ENCODE measurements at regions not wholly inside any gene's neighbourhood (a gene's known extent, or its start where the extent isn't known, plus 50 kb on each side); places are given as distances from the start of the nearest gene placed in this dataset.

DNA sequence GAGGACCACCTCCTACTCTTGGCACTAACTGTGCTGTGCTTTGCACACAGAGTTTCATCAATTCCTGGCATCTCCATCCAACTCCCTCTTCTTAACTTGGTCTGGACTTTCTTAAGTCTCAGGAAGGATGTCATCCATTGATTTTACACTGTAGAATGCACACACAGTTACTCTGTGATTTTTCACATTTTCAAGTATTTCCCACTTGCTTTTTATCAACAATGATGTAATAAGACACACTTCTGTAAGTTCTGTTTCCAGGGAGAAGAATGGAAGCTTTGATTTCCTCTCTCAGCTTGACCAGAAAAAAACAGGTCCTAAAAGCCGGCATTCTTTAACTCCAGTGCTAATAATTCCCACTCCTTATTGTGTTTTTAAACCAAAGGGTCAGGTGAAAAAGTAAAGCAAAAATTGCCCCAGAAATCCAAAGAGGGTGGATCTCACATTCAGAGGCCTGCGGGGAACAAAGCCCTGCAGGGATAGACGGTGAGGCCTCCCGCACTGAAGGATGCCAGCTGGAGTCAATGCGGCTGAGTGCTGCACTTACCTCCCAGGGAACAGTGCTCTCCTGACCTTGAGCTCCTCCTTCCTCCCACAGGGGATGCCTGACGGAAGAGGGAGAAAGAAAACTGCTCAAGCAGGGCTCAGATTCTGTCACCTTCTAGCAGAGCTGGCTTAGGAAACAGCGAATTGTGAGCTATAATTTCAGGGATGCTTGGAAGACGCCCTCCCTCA lies 83.1 kb downstream of the PDCL3 start:
- TF ChIP-seq, protein P1, sequence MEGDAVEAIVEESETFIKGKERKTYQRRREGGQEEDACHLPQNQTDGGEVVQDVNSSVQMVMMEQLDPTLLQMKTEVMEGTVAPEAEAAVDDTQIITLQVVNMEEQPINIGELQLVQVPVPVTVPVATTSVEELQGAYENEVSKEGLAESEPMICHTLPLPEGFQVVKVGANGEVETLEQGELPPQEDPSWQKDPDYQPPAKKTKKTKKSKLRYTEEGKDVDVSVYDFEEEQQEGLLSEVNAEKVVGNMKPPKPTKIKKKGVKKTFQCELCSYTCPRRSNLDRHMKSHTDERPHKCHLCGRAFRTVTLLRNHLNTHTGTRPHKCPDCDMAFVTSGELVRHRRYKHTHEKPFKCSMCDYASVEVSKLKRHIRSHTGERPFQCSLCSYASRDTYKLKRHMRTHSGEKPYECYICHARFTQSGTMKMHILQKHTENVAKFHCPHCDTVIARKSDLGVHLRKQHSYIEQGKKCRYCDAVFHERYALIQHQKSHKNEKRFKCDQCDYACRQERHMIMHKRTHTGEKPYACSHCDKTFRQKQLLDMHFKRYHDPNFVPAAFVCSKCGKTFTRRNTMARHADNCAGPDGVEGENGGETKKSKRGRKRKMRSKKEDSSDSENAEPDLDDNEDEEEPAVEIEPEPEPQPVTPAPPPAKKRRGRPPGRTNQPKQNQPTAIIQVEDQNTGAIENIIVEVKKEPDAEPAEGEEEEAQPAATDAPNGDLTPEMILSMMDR (IDR thresholded peaks at IDR 0.05; ENCODE audit: insufficient read depth, low read depth, low read length), result no peak
- TF ChIP-seq EZH2 (IDR thresholded peaks at IDR 0.05; ENCODE audit: insufficient read depth, low read length), result no peak
- Mint-ChIP-seq H3K4me3 (ENCODE audit: unreplicated experiment) (no peak overlapping the region), H3K36me3 (ENCODE audit: low read depth, unreplicated experiment) (peaks cover 2% of the 10 kb centered on the region), H3K27me3 (ENCODE audit: low read depth, unreplicated experiment) (no peaks in the 10 kb centered on the region), H3K27ac (ENCODE audit: unreplicated experiment) (no peak overlapping the region), H3K9me3 (ENCODE audit: unreplicated experiment) (peaks cover 16% of the 10 kb centered on the region), H3K4me1 (ENCODE audit: low read depth, unreplicated experiment) (peaks cover 6% of the 10 kb centered on the region)
- Histone ChIP-seq H3K4me2 (ENCODE audit: low read length) (no peak overlapping the region), H3K79me2 (ENCODE audit: insufficient read depth, low read length) (no peaks in the 10 kb centered on the region), H3K9ac (ENCODE audit: low read length) (no peak overlapping the region), H3K36me3 (ENCODE audit: insufficient read depth, low read length) (no peaks in the 10 kb centered on the region), H4K20me1 (ENCODE audit: insufficient read depth, low read length) (no peaks in the 10 kb centered on the region), H3K4me1 (ENCODE audit: insufficient read depth, low read length) (no peaks in the 10 kb centered on the region), H3K9me3 (ENCODE audit: insufficient read depth, low read depth, low read length) (peaks cover 4% of the 10 kb centered on the region), H2AFZ (ENCODE audit: low read depth, low read length) (no peak overlapping the region), H3K4me3 (ENCODE audit: insufficient read depth, low read depth, low read length) (no peak overlapping the region), H3K27me3 (ENCODE audit: insufficient read depth, low read length) (peaks cover 7% of the 10 kb centered on the region), H3K27ac (ENCODE audit: low read depth, low read length) (no peak overlapping the region)
- FAIRE-seq (no peak), DNase-seq (ENCODE audit: low read depth) (no peak)

DNA sequence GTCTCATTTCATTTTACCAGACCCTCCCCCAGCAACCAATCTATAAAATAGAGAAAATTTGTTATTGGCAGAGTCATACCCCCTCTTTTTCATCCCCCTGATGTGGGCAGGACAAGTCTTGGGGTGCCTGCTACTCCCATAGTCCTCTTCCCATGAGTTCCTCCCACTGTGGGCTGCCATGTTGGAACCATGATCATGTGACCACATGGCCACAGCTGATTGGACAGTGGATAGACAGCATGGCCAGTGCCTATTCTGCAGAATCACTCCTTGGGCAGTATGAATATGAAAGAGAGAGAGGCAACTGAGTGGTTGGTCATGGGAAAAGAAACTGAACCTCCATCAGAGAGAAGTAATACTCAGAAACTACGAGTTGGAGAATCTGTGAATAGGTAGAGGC lies 84.9 kb downstream of the PDCL3 start:
- TF ChIP-seq, protein P1 (IDR thresholded peaks at IDR 0.05; ENCODE audit: insufficient read depth, low read depth, low read length), result no peak
- no peak for TF ChIP-seq EZH2 (IDR thresholded peaks at IDR 0.05; ENCODE audit: insufficient read depth, low read length)
- DNase-seq (ENCODE audit: low read depth), result no peak
- H3K9me3 ChIP-seq (ENCODE audit: insufficient read depth, low read depth, low read length), result peaks cover 4% of the 10 kb centered on the region
- no peak overlapping the region for H3K27ac ChIP-seq (ENCODE audit: low read depth, low read length)
- no peaks in the 10 kb centered on the region for H3K79me2 ChIP-seq (ENCODE audit: insufficient read depth, low read length)
- no peaks in the 10 kb centered on the region for H3K27me3 ChIP-seq (ENCODE audit: insufficient read depth, low read length)
- no peak overlapping the region for H3K27ac Mint-ChIP-seq (ENCODE audit: unreplicated experiment)
- peaks cover 2% of the 10 kb centered on the region for H3K36me3 Mint-ChIP-seq (ENCODE audit: low read depth, unreplicated experiment)
- H2AFZ ChIP-seq (ENCODE audit: low read depth, low read length), result no peak overlapping the region
- no peak overlapping the region for H3K4me3 ChIP-seq (ENCODE audit: insufficient read depth, low read depth, low read length)
- peaks cover 2% of the 10 kb centered on the region for H3K4me1 Mint-ChIP-seq (ENCODE audit: low read depth, unreplicated experiment)
- H3K27me3 Mint-ChIP-seq (ENCODE audit: low read depth, unreplicated experiment), result peaks cover 5% of the 10 kb centered on the region
- no peaks in the 10 kb centered on the region for H3K4me1 ChIP-seq (ENCODE audit: insufficient read depth, low read length)
- no peaks in the 10 kb centered on the region for H4K20me1 ChIP-seq (ENCODE audit: insufficient read depth, low read length)
- no peaks in the 10 kb centered on the region for H3K36me3 ChIP-seq (ENCODE audit: insufficient read depth, low read length)
- no peak overlapping the region for H3K4me2 ChIP-seq (ENCODE audit: low read length)
- peaks cover 16% of the 10 kb centered on the region for H3K9me3 Mint-ChIP-seq (ENCODE audit: unreplicated experiment)
- no peak overlapping the region for H3K4me3 Mint-ChIP-seq (ENCODE audit: unreplicated experiment)
- no peak for FAIRE-seq
- H3K9ac ChIP-seq (ENCODE audit: low read length), result no peak overlapping the region

DNA sequence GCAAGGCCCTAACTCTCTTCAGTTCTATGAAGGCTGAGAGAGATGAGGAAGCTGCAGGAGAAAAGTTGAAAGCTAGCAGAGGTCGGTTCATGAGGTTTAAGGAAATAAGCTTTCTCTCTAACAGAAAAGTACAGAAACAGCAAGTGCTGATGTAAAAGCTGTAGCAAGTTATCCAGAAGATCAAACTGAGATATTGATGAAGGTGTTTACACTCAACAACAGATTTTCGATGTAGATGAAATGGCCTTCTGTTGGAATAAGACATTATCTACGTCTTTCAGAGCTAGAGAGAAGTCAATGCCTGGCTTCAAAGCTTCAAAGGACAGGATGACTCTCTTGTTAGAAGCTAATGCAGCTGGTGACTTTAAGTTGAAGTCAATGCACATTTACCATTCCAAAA lies 87.4 kb downstream of the PDCL3 start:
- peaks cover 18% of the 10 kb centered on the region for H3K9me3 Mint-ChIP-seq (ENCODE audit: unreplicated experiment)
- no peak for FAIRE-seq

More for the DNA sequence above, 87.4 kb downstream of the PDCL3 start:
- Histone ChIP-seq H3K9ac (ENCODE audit: low read length) (no peak overlapping the region), H3K36me3 (ENCODE audit: insufficient read depth, low read length) (no peaks in the 10 kb centered on the region), H3K27ac (ENCODE audit: low read depth, low read length) (no peak overlapping the region), H3K9me3 (ENCODE audit: insufficient read depth, low read depth, low read length) (peaks cover 4% of the 10 kb centered on the region), H3K79me2 (ENCODE audit: insufficient read depth, low read length) (no peaks in the 10 kb centered on the region), H3K4me2 (ENCODE audit: low read length) (no peak overlapping the region), H3K27me3 (ENCODE audit: insufficient read depth, low read length) (no peaks in the 10 kb centered on the region), H4K20me1 (ENCODE audit: insufficient read depth, low read length) (no peaks in the 10 kb centered on the region), H3K4me1 (ENCODE audit: insufficient read depth, low read length) (no peaks in the 10 kb centered on the region), H3K4me3 (ENCODE audit: insufficient read depth, low read depth, low read length) (no peak overlapping the region), H2AFZ (ENCODE audit: low read depth, low read length) (no peak overlapping the region)
- no peaks in the 10 kb centered on the region for H3K4me1 Mint-ChIP-seq (ENCODE audit: low read depth, unreplicated experiment)
- DNase-seq (ENCODE audit: low read depth), result no peak
- H3K27ac Mint-ChIP-seq (ENCODE audit: unreplicated experiment), result no peak overlapping the region
- no peak overlapping the region for H3K4me3 Mint-ChIP-seq (ENCODE audit: unreplicated experiment)
- H3K27me3 Mint-ChIP-seq (ENCODE audit: low read depth, unreplicated experiment), result peaks cover 5% of the 10 kb centered on the region
- no peak for TF ChIP-seq EZH2 (IDR thresholded peaks at IDR 0.05; ENCODE audit: insufficient read depth, low read length)
- TF ChIP-seq, protein P1 (IDR thresholded peaks at IDR 0.05; ENCODE audit: insufficient read depth, low read depth, low read length), result no peak
- peaks cover 2% of the 10 kb centered on the region for H3K36me3 Mint-ChIP-seq (ENCODE audit: low read depth, unreplicated experiment)
